GM18858 (cell line): ENCODE measurements at regions not wholly inside any gene's neighbourhood (a gene's known extent, or its start where the extent isn't known, plus 50 kb on each side); places are given as distances from the start of the nearest gene placed in this dataset.

Experiments used
- ATAC-seq: cut with Tn5 transposase; IDR thresholded peaks from one replicate; pipeline ENCODE4 v1.9.1; 2021; ENCODE audit not compliant: unreplicated experiment

- ATAC-seq = peak; percentile 48
These were observed 121.3 kb upstream of the CHL1 start for GRCh38 chr3:75260-75659.

GRCh38 chr3:79542-79941 lies 117.0 kb upstream of the CHL1 start:
- no peak for ATAC-seq

GRCh38 chr3:82508-82907 lies 114.1 kb upstream of the CHL1 start:
- no peak for ATAC-seq

GRCh38 chr3:83096-83495 lies 113.5 kb upstream of the CHL1 start:
- no peak for ATAC-seq

- ATAC-seq = no peak
These were observed 111.4 kb upstream of the CHL1 start for GRCh38 chr3:85180-85579.

GRCh38 chr3:88267-88666 lies 108.3 kb upstream of the CHL1 start:
- ATAC-seq = no peak

- no peak for ATAC-seq
These were observed 102.8 kb upstream of the CHL1 start for GRCh38 chr3:93746-94145.

GRCh38 chr3:96259-96658 lies 100.3 kb upstream of the CHL1 start:
- ATAC-seq = no peak

- no peak for ATAC-seq
These were observed 98.9 kb upstream of the CHL1 start for GRCh38 chr3:97417-98258.

- no peak for ATAC-seq
These were observed 98.3 kb upstream of the CHL1 start for GRCh38 chr3:98259-98654.

- ATAC-seq = no peak
These were observed 97.1 kb upstream of the CHL1 start for GRCh38 chr3:99506-99905.

GRCh38 chr3:102484-102883 lies 94.1 kb upstream of the CHL1 start:
- no peak for ATAC-seq

- no peak for ATAC-seq
These were observed 92.6 kb upstream of the CHL1 start for GRCh38 chr3:103991-104390.

- no peak for ATAC-seq
These were observed 91.0 kb upstream of the CHL1 start for GRCh38 chr3:105585-105984.

GRCh38 chr3:106619-107018 lies 89.9 kb upstream of the CHL1 start:
- ATAC-seq = no peak

GRCh38 chr3:111143-112069 lies 85.2 kb upstream of the CHL1 start:
- peak; percentile 54 for ATAC-seq

- no peak for ATAC-seq
These were observed 83.8 kb upstream of the CHL1 start for GRCh38 chr3:112773-113172.

GRCh38 chr3:118666-119065 lies 77.9 kb upstream of the CHL1 start:
- no peak for ATAC-seq

GRCh38 chr3:123341-123740 lies 73.2 kb upstream of the CHL1 start:
- no peak for ATAC-seq

- ATAC-seq = peak; percentile 65
These were observed 71.9 kb upstream of the CHL1 start for GRCh38 chr3:124557-125179.

- no peak for ATAC-seq
These were observed 67.9 kb upstream of the CHL1 start for GRCh38 chr3:128515-129172.
